Psoas muscle (tissue), 7 donors: ENCODE measurements at regions not wholly inside any gene's neighbourhood (a gene's known extent, or its start where the extent isn't known, plus 50 kb on each side); places are given as distances from the start of the nearest gene placed in this dataset.
"Not testable (repeated sequence)": the region's sequence is repeated elsewhere in the genome, so short reads cannot be mapped to it uniquely, and the experiment has no call there.

Experiments
- ATAC-seq, 4 donors: fragments of 200-7000 bp; cut with Tn5 transposase; one replicate each; pipeline ENCODE4 v1.9.1; 2020; ENCODE audit warnings: moderate library complexity in 3 of 4, mild to moderate bottlenecking in 2 of 4
- DNase-seq, 2 donors: peaks; one replicate each; pipeline ENCODE4 v3.0.0-alpha.2; 2020
- H3K27ac ChIP-seq: fragments of 200-600 bp; one replicate; pipeline ENCODE4 v1.8.0; 2022
- H3K27me3 ChIP-seq, 3 donors: fragments of 200-600 bp in 1 of 3; one replicate each; pipeline versions ENCODE4 v1.6.1 to v1.8.0; 2013 to 2022; ENCODE audit warnings: low read length in 2 of 3, mild to moderate bottlenecking in 2 of 3, moderate library complexity in 1 of 3; ENCODE audit not compliant: insufficient read depth in 3 of 3
- H3K36me3 ChIP-seq, 2 donors: fragments of 200-600 bp in 1 of 2; one replicate each; pipeline versions ENCODE4 v1.6.1 to v1.8.0; 2013 to 2022; ENCODE audit warnings: low read depth in 1 of 2, mild to moderate bottlenecking in 1 of 2, moderate library complexity in 1 of 2; ENCODE audit not compliant: insufficient read depth in 1 of 2
- H3K4me1 ChIP-seq: fragments of 200-600 bp; one replicate; pipeline ENCODE4 v1.8.0; 2022
- H3K4me3 ChIP-seq: fragments of 200-600 bp; one replicate; pipeline ENCODE4 v1.8.0; 2022; ENCODE audit warnings: mild to moderate bottlenecking
- H3K9me3 ChIP-seq: fragments of 200-600 bp; one replicate; pipeline ENCODE4 v1.8.0; 2022
- WGBS, 3 donors: extraction: QIAGEN DNeasy Blood & Tissue Kit; methylation state at CpG; one replicate each; pipeline versions ENCODE4 v1.1.6 to v1.1.7; 2013; 5-methylcytosine and 5-hydroxymethylcytosine counted together
- intact Hi-C, 2 donors: fragments of 100-400 bp; cut with DNase I; formaldehyde crosslinking; loops; one replicate each; pipeline versions ENCODE4 v1.11.0 to v1.14.2; 2022
- donor health status: healthy with polysubstance abuse.
- donor health status: DM: no; HTN: no; CAD: no; lungs with moderate emphysema.
- donor health status: Bipolar disorder and iron deficiency.
- donor health status: healthy.
- donor health status: DM: yes; HTN: yes; CAD: no.
- donor health status: DM: no; HTN: no; CAD: no.
- donor health status: DM: yes; HTN: yes; CAD: no.

GRCh38 chr9:41353026-41353425 lies 163.9 kb upstream of the ZNG1F start:
- H3K4me1 ChIP-seq, DNase-seq, H3K36me3 ChIP-seq, H3K9me3 ChIP-seq, H3K27ac ChIP-seq, H3K27me3 ChIP-seq, intact Hi-C loops, H3K4me3 ChIP-seq, ATAC-seq: not testable (repeated sequence)
- 83 to 98% (median 89%) methylated on average over 13 to 17 of the region's 20 CpGs for WGBS, 3 donors

DNA sequence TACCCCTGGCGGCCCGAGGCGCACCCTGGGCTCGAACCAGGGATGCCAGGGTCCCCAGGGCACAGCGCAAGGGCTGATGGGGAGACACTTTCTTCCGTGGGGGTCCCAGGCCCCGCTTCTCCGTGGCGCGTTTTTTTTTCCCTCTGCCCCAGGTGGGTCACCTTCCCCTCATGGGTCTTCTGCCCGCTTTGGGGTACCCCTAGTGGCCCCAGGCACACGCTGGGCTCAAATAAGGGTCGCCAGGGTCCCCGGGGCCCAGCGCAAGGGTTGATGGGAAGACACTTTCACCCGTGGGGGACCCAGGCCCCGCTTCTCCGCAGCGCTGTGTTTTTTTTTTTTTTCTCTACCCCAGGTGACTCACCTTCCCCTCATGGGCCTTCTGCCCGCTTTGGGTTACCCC lies 163.3 kb upstream of the ZNG1F start:
- H3K27me3 ChIP-seq, H3K36me3 ChIP-seq, H3K9me3 ChIP-seq, H3K4me3 ChIP-seq, ATAC-seq, DNase-seq, intact Hi-C loops, H3K4me1 ChIP-seq, H3K27ac ChIP-seq: not testable (repeated sequence)
- 79 to 87% (median 86%) methylated on average over 15 to 16 of the region's 20 CpGs for WGBS, 3 donors

DNA sequence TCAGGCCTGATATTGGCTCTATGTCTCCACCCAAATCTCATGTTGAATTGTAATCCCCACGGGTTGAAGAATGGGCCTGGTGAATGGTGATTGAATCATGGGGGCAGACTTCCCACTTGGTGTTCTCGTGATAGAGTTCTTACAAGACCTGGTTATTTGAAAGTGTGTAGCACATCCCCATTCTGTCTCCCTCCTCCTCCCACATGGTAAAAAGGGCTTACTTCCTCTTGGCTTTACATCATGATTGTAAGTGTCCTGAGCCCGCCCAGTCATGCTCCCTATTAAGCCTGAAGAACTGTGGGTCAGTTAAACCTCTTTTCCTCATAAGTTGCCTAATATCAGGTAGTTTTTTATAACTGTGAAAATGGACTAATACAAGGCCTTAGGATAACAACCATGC lies 158.8 kb upstream of the ZNG1F start:
- DNase-seq, H3K36me3 ChIP-seq, H3K27me3 ChIP-seq, H3K27ac ChIP-seq, intact Hi-C loops, ATAC-seq, H3K4me1 ChIP-seq, H3K4me3 ChIP-seq, H3K9me3 ChIP-seq: not testable (repeated sequence)
- 80 to 84% (median 80%) methylated on average over 2 of the region's 3 CpGs for WGBS, 3 donors

- WGBS, 3 donors = 83 to 86% methylated on average over 1 to 2 of the region's 5 CpGs; no CpG with 5 or more reads in 1 of the 3 donors
- DNase-seq, H3K36me3 ChIP-seq, H3K4me3 ChIP-seq, H3K27me3 ChIP-seq, H3K9me3 ChIP-seq, H3K27ac ChIP-seq, ATAC-seq, H3K4me1 ChIP-seq, intact Hi-C loops: not testable (repeated sequence)
Measured at GRCh38 chr9:41332562-41332961, 143.4 kb upstream of the ZNG1F start.

DNA sequence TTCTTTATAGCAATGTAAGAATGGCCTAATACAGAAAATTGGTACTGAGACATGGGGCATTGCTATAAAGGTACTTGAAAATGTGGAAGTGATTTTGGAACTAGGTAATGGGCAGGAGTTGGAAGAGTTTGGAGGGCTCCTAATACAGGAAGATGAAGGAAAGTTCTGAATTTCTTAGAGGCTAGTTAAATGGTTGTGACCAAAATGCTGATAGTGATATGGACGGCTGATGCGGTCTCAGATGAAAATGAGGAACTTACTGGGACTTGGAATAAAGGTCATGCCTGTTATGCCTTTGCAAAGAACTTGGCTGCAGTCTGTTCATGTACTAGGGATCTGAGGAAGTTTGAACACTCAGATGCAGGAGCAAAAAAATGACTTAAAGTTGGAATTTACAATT lies 132.2 kb upstream of the ZNG1F start:
- H3K27me3 ChIP-seq, DNase-seq, intact Hi-C loops, ATAC-seq, H3K4me3 ChIP-seq, H3K9me3 ChIP-seq, H3K4me1 ChIP-seq, H3K36me3 ChIP-seq, H3K27ac ChIP-seq: not testable (repeated sequence)
- 62 to 65% methylated on average over 2 of the region's 2 CpGs; no CpG with 5 or more reads in 1 of the 3 donors for WGBS, 3 donors

DNA sequence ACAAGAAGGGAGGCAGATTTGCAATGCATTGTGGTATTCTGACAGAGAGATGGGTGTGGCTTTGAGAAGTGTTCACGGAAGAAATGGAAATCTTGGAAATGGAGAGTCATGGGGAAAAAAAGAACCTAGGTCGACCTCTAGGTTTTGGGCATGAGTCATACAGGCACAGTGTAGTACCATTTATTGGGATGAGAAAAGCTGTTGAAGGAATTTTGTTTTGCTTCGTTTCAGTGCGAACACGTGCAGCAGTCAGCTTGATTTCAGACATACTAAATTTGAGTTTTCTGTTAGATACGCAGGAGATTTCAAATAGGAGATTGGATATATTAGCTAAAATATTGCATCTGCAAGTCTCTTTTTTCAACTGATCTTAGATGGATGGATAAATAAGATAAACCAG lies 119.8 kb upstream of the ZNG1F start:
- H3K4me3 ChIP-seq, intact Hi-C loops, H3K36me3 ChIP-seq, H3K27ac ChIP-seq, H3K9me3 ChIP-seq, H3K27me3 ChIP-seq, ATAC-seq, H3K4me1 ChIP-seq, DNase-seq: not testable (repeated sequence)
- WGBS, 3 donors = 55 to 59% (median 56%) methylated on average over 6 of the region's 6 CpGs

DNA sequence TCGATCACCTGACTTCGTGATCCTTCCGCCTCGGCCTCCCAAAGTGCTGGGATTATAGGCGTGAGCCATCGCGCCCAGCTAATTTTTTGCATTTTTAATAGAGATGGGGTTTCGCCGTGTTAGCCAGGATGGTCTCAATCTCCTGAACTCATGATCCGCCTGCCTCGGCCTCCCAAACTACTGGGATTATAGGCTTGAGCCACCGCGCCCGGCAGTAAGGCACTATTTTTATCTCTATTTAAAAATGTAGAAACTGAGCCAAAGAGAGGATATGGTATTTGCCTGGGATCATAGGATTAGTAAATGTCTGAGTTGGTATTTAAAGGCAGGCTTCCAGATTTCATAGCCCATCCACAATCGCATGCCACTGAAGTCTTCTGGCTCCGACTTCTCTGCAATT lies 96.6 kb upstream of the ZNG1F start:
- H3K36me3 ChIP-seq, H3K27ac ChIP-seq, H3K9me3 ChIP-seq, intact Hi-C loops, H3K27me3 ChIP-seq, ATAC-seq, H3K4me1 ChIP-seq, H3K4me3 ChIP-seq, DNase-seq: not testable (repeated sequence)
- WGBS, 3 donors = 57 to 65% (median 59%) methylated on average over 16 of the region's 16 CpGs

GRCh38 chr9:41280299-41281238 lies 91.5 kb upstream of the ZNG1F start:
- H3K36me3 ChIP-seq, intact Hi-C loops, DNase-seq, H3K4me3 ChIP-seq, H3K9me3 ChIP-seq, H3K27me3 ChIP-seq, H3K4me1 ChIP-seq, H3K27ac ChIP-seq: not testable (repeated sequence)
- ATAC-seq = peak in 1 of 4 donors; percentile 46
- 59 to 73% (median 72%) methylated on average over 12 to 20 of the region's 31 CpGs for WGBS, 3 donors

DNA sequence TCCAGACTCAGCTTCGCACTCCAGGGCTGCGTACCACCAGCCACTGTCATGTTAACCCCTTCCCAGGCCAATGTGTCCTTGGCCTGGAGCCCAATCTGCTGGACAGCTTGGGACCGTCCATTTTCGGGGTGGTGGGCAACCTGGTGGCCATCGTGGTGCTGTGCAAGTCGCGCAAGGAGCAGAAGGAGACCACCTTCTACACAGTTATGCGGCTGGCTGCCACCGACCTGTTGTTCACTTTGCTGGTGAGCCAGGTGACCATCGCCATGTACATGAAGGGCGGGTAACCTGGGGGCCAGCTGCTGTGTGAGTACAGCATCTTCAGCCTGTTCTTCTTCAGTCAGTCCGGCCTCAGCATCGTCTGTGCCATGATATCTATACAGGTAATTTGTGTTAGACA lies 90.3 kb upstream of the ZNG1F start:
- H3K4me3 ChIP-seq, H3K36me3 ChIP-seq, H3K27me3 ChIP-seq, ATAC-seq, H3K4me1 ChIP-seq, H3K9me3 ChIP-seq, H3K27ac ChIP-seq, intact Hi-C loops, DNase-seq: not testable (repeated sequence)
- WGBS, 3 donors = 66 to 88% (median 80%) methylated on average over 5 to 10 of the region's 13 CpGs

GRCh38 chr9:41279033-41279432 lies 89.9 kb upstream of the ZNG1F start:
- H3K27me3 ChIP-seq, H3K4me3 ChIP-seq, H3K9me3 ChIP-seq, H3K27ac ChIP-seq, H3K36me3 ChIP-seq, DNase-seq, H3K4me1 ChIP-seq, intact Hi-C loops, ATAC-seq: not testable (repeated sequence)
- WGBS, 3 donors = 75 to 95% methylated on average over 2 to 5 of the region's 6 CpGs; no CpG with 5 or more reads in 1 of the 3 donors

- peak; percentile 79 to 93 (median 82) for ATAC-seq
- Histone ChIP-seq H3K27me3 (peaks cover 0 to 19% (median 0%) of the 10 kb centered on the region in 3 donors), H3K4me3 (peak overlapping the region; percentile 60)
- H3K36me3 ChIP-seq, intact Hi-C loops, H3K27ac ChIP-seq, H3K9me3 ChIP-seq, H3K4me1 ChIP-seq: not testable (repeated sequence)
- 7 to 10% (median 8%) methylated on average over 39 to 44 of the region's 59 CpGs for WGBS, 3 donors
- peak; percentile 27 to 76 for DNase-seq
Measured at GRCh38 chr9:41273549-41274267, 84.6 kb upstream of the ZNG1F start.
